ENCODE measurements at regions not wholly inside any gene's neighbourhood (a gene's known extent, or its start where the extent isn't known, plus 50 kb on each side); places are given as distances from the start of the nearest gene placed in this dataset.
"Not testable (repeated sequence)": the region's sequence is repeated elsewhere in the genome, so short reads cannot be mapped to it uniquely, and the experiment has no call there.

DNA sequence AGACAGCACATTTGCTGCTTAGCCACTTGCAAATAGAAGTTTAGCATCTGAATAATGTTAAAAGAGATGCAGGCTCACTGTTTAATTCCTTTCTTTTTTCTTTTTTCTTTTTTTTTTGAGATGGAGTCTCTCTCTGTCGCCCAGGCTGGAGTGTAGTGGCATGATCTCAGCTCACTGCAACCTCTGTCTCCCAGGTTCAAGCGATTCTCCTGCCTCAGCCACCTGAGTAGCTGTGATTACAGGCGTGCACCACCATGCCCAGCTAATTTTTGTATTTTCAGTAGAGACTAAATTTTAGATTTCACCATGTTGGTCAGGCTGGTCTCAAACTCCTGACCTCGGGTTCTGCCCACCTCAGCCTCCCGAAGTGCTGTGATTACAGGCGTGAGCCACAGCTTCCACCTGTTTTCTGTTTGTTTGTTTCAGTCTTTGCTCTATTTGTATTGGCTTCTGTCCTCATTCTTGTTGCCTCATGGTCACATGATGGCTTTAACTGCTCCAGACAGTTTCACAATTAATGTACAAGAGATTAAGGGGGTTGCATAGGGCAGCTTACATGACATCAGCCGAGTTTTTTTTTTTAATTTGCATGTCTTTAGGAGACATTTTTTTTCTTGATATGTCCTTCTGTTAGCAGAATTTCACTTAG lies 153.1 kb upstream of the PCDH9 start:
- CTCF ChIA-PET; intact Hi-C loops (cut with micrococcal nuclease; ENCODE audit: unreplicated experiment); ATAC-seq; BruUV-seq (replicated peaks); H3K4me1 ChIP-seq (ENCODE audit: control insufficient read depth, insufficient read depth, low read length); H3K9me3 ChIP-seq (ENCODE audit: control insufficient read depth, insufficient read depth, low read depth, low read length); H3K27ac ChIP-seq (ENCODE audit: low read length); H3K27me3 ChIP-seq (ENCODE audit: control insufficient read depth, insufficient read depth, low read length); H3K36me3 ChIP-seq (ENCODE audit: control insufficient read depth, insufficient read depth, low read length); in situ Hi-C loops (cut with HindIII; ENCODE audit: low pct_unique_long_range_greater_than_20kb, low sequenced_read_pairs); POLR2A ChIA-PET: not testable (repeated sequence)
- DNase-seq (ENCODE audit: low read depth, low spot score), result peak; percentile 30
- H3K4me3 ChIP-seq (ENCODE audit: low read depth in 2 of 2, low read length in 2 of 2), result peak overlapping the region in 1 of 2 experiments; percentile 10; a peak in 1 of 4 replicates

- BruUV-seq (replicated peaks), result no TSS peak
- no peak for DNase-seq (ENCODE audit: low read depth, low spot score)
- POLR2A ChIA-PET, result no interaction called here
- CTCF ChIA-PET, result no interaction called here
- Histone ChIP-seq H3K4me1 (ENCODE audit: control insufficient read depth, insufficient read depth, low read length) (no peaks in the 10 kb centered on the region), H3K4me3 (ENCODE audit: low read depth in 2 of 2, low read length in 2 of 2) (no peak overlapping the region), H3K36me3 (ENCODE audit: control insufficient read depth, insufficient read depth, low read length) (no peaks in the 10 kb centered on the region), H3K27me3 (ENCODE audit: control insufficient read depth, insufficient read depth, low read length) (no peaks in the 10 kb centered on the region), H3K27ac (ENCODE audit: low read length) (no peak overlapping the region), H3K9me3 (ENCODE audit: control insufficient read depth, insufficient read depth, low read depth, low read length) (no peaks in the 10 kb centered on the region)
- in situ Hi-C loops (cut with HindIII; ENCODE audit: low pct_unique_long_range_greater_than_20kb, low sequenced_read_pairs), result no loop called here
- no peak for ATAC-seq
- TF ChIP-seq SIN3A (IDR thresholded peaks at IDR 0.05; ENCODE audit: borderline replicate concordance, insufficient read depth, low read depth, low read length) (no peak), POLR2AphosphoS5 (IDR thresholded peaks at IDR 0.05; ENCODE audit: low read depth, low read length) (no peak), TCF7L2 (IDR thresholded peaks at IDR 0.05; ENCODE audit: low read depth, low read length) (no peak)
- TF ChIP-seq, protein P1, sequence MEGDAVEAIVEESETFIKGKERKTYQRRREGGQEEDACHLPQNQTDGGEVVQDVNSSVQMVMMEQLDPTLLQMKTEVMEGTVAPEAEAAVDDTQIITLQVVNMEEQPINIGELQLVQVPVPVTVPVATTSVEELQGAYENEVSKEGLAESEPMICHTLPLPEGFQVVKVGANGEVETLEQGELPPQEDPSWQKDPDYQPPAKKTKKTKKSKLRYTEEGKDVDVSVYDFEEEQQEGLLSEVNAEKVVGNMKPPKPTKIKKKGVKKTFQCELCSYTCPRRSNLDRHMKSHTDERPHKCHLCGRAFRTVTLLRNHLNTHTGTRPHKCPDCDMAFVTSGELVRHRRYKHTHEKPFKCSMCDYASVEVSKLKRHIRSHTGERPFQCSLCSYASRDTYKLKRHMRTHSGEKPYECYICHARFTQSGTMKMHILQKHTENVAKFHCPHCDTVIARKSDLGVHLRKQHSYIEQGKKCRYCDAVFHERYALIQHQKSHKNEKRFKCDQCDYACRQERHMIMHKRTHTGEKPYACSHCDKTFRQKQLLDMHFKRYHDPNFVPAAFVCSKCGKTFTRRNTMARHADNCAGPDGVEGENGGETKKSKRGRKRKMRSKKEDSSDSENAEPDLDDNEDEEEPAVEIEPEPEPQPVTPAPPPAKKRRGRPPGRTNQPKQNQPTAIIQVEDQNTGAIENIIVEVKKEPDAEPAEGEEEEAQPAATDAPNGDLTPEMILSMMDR (IDR thresholded peaks at IDR 0.05), result no peak
- TF ChIP-seq, protein P2, sequence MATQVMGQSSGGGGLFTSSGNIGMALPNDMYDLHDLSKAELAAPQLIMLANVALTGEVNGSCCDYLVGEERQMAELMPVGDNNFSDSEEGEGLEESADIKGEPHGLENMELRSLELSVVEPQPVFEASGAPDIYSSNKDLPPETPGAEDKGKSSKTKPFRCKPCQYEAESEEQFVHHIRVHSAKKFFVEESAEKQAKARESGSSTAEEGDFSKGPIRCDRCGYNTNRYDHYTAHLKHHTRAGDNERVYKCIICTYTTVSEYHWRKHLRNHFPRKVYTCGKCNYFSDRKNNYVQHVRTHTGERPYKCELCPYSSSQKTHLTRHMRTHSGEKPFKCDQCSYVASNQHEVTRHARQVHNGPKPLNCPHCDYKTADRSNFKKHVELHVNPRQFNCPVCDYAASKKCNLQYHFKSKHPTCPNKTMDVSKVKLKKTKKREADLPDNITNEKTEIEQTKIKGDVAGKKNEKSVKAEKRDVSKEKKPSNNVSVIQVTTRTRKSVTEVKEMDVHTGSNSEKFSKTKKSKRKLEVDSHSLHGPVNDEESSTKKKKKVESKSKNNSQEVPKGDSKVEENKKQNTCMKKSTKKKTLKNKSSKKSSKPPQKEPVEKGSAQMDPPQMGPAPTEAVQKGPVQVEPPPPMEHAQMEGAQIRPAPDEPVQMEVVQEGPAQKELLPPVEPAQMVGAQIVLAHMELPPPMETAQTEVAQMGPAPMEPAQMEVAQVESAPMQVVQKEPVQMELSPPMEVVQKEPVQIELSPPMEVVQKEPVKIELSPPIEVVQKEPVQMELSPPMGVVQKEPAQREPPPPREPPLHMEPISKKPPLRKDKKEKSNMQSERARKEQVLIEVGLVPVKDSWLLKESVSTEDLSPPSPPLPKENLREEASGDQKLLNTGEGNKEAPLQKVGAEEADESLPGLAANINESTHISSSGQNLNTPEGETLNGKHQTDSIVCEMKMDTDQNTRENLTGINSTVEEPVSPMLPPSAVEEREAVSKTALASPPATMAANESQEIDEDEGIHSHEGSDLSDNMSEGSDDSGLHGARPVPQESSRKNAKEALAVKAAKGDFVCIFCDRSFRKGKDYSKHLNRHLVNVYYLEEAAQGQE (IDR thresholded peaks at IDR 0.05; ENCODE audit: insufficient read depth in 1 of 2, low read depth in 2 of 2, low read length in 1 of 2), result no peak
- intact Hi-C loops (cut with micrococcal nuclease; ENCODE audit: unreplicated experiment), result no loop called here
These were observed 147.8 kb upstream of the PCDH9 start for GRCh38 chr13:67377919-67378318.

- no peak overlapping the region for H3K4me3 ChIP-seq (ENCODE audit: low read depth in 2 of 2, low read length in 2 of 2)
- H3K9me3 ChIP-seq (ENCODE audit: control insufficient read depth, insufficient read depth, low read depth, low read length), result no peaks in the 10 kb centered on the region
- intact Hi-C loops (cut with micrococcal nuclease; ENCODE audit: unreplicated experiment), result no loop called here
- no peaks in the 10 kb centered on the region for H3K4me1 ChIP-seq (ENCODE audit: control insufficient read depth, insufficient read depth, low read length)
- H3K36me3 ChIP-seq (ENCODE audit: control insufficient read depth, insufficient read depth, low read length), result no peaks in the 10 kb centered on the region
- TF ChIP-seq SIN3A (IDR thresholded peaks at IDR 0.05; ENCODE audit: borderline replicate concordance, insufficient read depth, low read depth, low read length), result no peak
- TF ChIP-seq, protein P2 (IDR thresholded peaks at IDR 0.05; ENCODE audit: insufficient read depth in 1 of 2, low read depth in 2 of 2, low read length in 1 of 2), result no peak
- TF ChIP-seq TCF7L2 (IDR thresholded peaks at IDR 0.05; ENCODE audit: low read depth, low read length), result no peak
- TF ChIP-seq, protein P1 (IDR thresholded peaks at IDR 0.05), result no peak
- no peak for TF ChIP-seq POLR2AphosphoS5 (IDR thresholded peaks at IDR 0.05; ENCODE audit: low read depth, low read length)
- POLR2A ChIA-PET, result no interaction called here
- CTCF ChIA-PET, result no interaction called here
- H3K27ac ChIP-seq (ENCODE audit: low read length), result no peak overlapping the region
- BruUV-seq (replicated peaks), result no TSS peak
- no peaks in the 10 kb centered on the region for H3K27me3 ChIP-seq (ENCODE audit: control insufficient read depth, insufficient read depth, low read length)
- in situ Hi-C loops (cut with HindIII; ENCODE audit: low pct_unique_long_range_greater_than_20kb, low sequenced_read_pairs), result no loop called here
- DNase-seq (ENCODE audit: low read depth, low spot score), result no peak
- no peak for ATAC-seq
These were observed 144.3 kb upstream of the PCDH9 start for GRCh38 chr13:67374391-67374790.
